SK-N-MC (cell line): ENCODE measurements at regions not wholly inside any gene's neighbourhood (a gene's known extent, or its start where the extent isn't known, plus 50 kb on each side); places are given as distances from the start of the nearest gene placed in this dataset.

Experiments used
- EZH2 ChIP-seq: fragments of 200-600 bp; sonication (generic); IDR thresholded peaks from one replicate; pipeline ENCODE4 v1.6.1; 2017; ENCODE audit warnings: antibody characterized with exemption
- POLR2AphosphoS5 ChIP-seq: IDR thresholded peaks from 2 replicates; pipeline ENCODE4 v1.6.1; 2012; ENCODE audit warnings: mild to moderate bottlenecking, low read depth, low read length, borderline replicate concordance

GRCh38 chr11:127074151-127074761, 73.7 kb upstream of the KIRREL3 start:
- TF ChIP-seq EZH2: no peak
- no peak for TF ChIP-seq POLR2AphosphoS5
